Activated CD4-positive, alpha-beta T cell treated with anti-CD3 and anti-CD28 coated beads for 36 hours (primary cell): ENCODE measurements at regions not wholly inside any gene's neighbourhood (a gene's known extent, or its start where the extent isn't known, plus 50 kb on each side); places are given as distances from the start of the nearest gene placed in this dataset.
A peak's percentile ranks its signal among the peaks of the same experiment; 100 is the strongest.
"Not testable (repeated sequence)": the region's sequence is repeated elsewhere in the genome, so short reads cannot be mapped to it uniquely, and the experiment has no call there.

Source experiments
- ATAC-seq: fragments of 200-7000 bp; cut with Tn5 transposase; one replicate; pipeline ENCODE4 v1.10.0; 2021; ENCODE audit warnings: mild to moderate bottlenecking, moderate library complexity
- CTCF ChIA-PET: fragments of 350-600 bp; sonication (Branson Sonifier 250); formaldehyde crosslinking; loops from one replicate; lab custom pipeline; 2021; ENCODE audit warnings: antibody characterized with exemption; lab: Charles Lee
- POLR2A ChIA-PET: fragments of 350-600 bp; sonication (Branson Sonifier 250); formaldehyde crosslinking; loops from one replicate; lab custom pipeline; 2021; ENCODE audit warnings: antibody characterized with exemption, inconsistent platforms; lab: Charles Lee
- DNase-seq: peaks from one replicate; pipeline ENCODE4 v3.0.0-alpha.2; 2020
- H3K27ac Mint-ChIP-seq: one replicate; pipeline ENCODE4 v1.8.0; 2021; ENCODE audit warnings: mixed read lengths
- H3K27me3 Mint-ChIP-seq: one replicate; pipeline ENCODE4 v1.8.0; 2021; ENCODE audit warnings: mixed read lengths
- H3K36me3 Mint-ChIP-seq: one replicate; pipeline ENCODE4 v1.8.0; 2021; ENCODE audit warnings: low read depth, mixed read lengths
- H3K4me1 Mint-ChIP-seq: one replicate; pipeline ENCODE4 v1.8.0; 2021; ENCODE audit warnings: mixed read lengths
- H3K4me3 Mint-ChIP-seq: one replicate; pipeline ENCODE4 v1.8.0; 2021; ENCODE audit warnings: mild to moderate bottlenecking, moderate library complexity, mixed read lengths
- H3K9me3 Mint-ChIP-seq: one replicate; pipeline ENCODE4 v1.8.0; 2021; ENCODE audit warnings: low read depth, mixed read lengths
- intact Hi-C, 2 experiments: fragments of 100-400 bp; cut with DNase I in 1 of 2; cut with micrococcal nuclease in 1 of 2; formaldehyde crosslinking; loops; one replicate each; pipeline versions ENCODE4 v1.14.2 to v1.15.1; 2022 to 2024; cut with DNase I, micrococcal nuclease

GRCh38 chr2:44086629-44087028, 82.0 kb upstream of the PPM1B start:
- H3K36me3 Mint-ChIP-seq: no peaks in the 10 kb centered on the region
- H3K4me1 Mint-ChIP-seq: peaks cover 22% of the 10 kb centered on the region
- H3K27ac Mint-ChIP-seq: no peak overlapping the region
- CTCF ChIA-PET: interaction anchor here (0.6 to 2.4 kb wide), 13 partner anchors 10 to 1139 kb away, joined by 3 to 14 read pairs (median 3); no protein-coding TSS in a partner anchor
- H3K27me3 Mint-ChIP-seq: no peaks in the 10 kb centered on the region
- no peak for DNase-seq
- no peaks in the 10 kb centered on the region for H3K9me3 Mint-ChIP-seq
- H3K4me3 Mint-ChIP-seq: no peak overlapping the region
- intact Hi-C loops: loop anchor here (1.0 to 5.0 kb wide), 11 partner anchors 82 to 869 kb away; partner anchors contain the start of gene PPM1B (in 2 of the 2)
- no peak for ATAC-seq
- POLR2A ChIA-PET: no interaction called here

GRCh38 chr2:44087036-44087713, 81.5 kb upstream of the PPM1B start:
- ChIA-PET CTCF (interaction anchor here (0.6 to 2.4 kb wide), 21 partner anchors 9 to 959 kb away, joined by 3 to 14 read pairs (median 3); no protein-coding TSS in a partner anchor), POLR2A (no interaction called here)
- no peaks in the 10 kb centered on the region for H3K9me3 Mint-ChIP-seq
- no peaks in the 10 kb centered on the region for H3K27me3 Mint-ChIP-seq
- H3K27ac Mint-ChIP-seq: peak overlapping the region; percentile 93
- no peaks in the 10 kb centered on the region for H3K36me3 Mint-ChIP-seq
- H3K4me1 Mint-ChIP-seq: peaks cover 22% of the 10 kb centered on the region
- ATAC-seq (peak; percentile 90), DNase-seq (peak; percentile 91)
- intact Hi-C loops: loop anchor here (1.0 to 5.0 kb wide), 11 partner anchors 81 to 868 kb away; partner anchors contain the start of gene PPM1B (in 2 of the 2)
- H3K4me3 Mint-ChIP-seq: peak overlapping the region; percentile 67

GRCh38 chr2:44087714-44088092, 81.0 kb upstream of the PPM1B start:
- Mint-ChIP-seq H3K9me3 (no peaks in the 10 kb centered on the region), H3K36me3 (no peaks in the 10 kb centered on the region), H3K27me3 (peaks cover 2% of the 10 kb centered on the region), H3K4me3 (peak overlapping the region; percentile 67), H3K27ac (peak overlapping the region; percentile 93), H3K4me1 (peaks cover 22% of the 10 kb centered on the region)
- ChIA-PET CTCF (interaction anchor here (0.6 to 2.4 kb wide), 25 partner anchors 9 to 1113 kb away, joined by 3 to 14 read pairs (median 3); no protein-coding TSS in a partner anchor), POLR2A (no interaction called here)
- intact Hi-C loops: loop anchor here (1.0 to 5.0 kb wide), 11 partner anchors 81 to 868 kb away; partner anchors contain the start of gene PPM1B (in 2 of the 2)
- no peak for DNase-seq
- ATAC-seq: no peak

- ATAC-seq, DNase-seq, H3K4me3 Mint-ChIP-seq, intact Hi-C loops, POLR2A ChIA-PET, H3K27ac Mint-ChIP-seq, H3K27me3 Mint-ChIP-seq, H3K9me3 Mint-ChIP-seq, H3K36me3 Mint-ChIP-seq: not testable (repeated sequence)
- H3K4me1 Mint-ChIP-seq: peaks cover 17% of the 10 kb centered on the region
- CTCF ChIA-PET: interaction anchor here (0.7 kb wide), 1 partner anchor 203 kb away, joined by 3 read pairs; no protein-coding TSS in a partner anchor
Measured at GRCh38 chr2:44092519-44092918, 76.2 kb upstream of the PPM1B start.

GRCh38 chr2:44093970-44094369, 74.7 kb upstream of the PPM1B start:
- Mint-ChIP-seq H3K4me3 (no peak overlapping the region), H3K4me1 (peaks cover 17% of the 10 kb centered on the region), H3K36me3 (no peaks in the 10 kb centered on the region), H3K27ac (no peak overlapping the region), H3K27me3 (peaks cover 5% of the 10 kb centered on the region), H3K9me3 (no peaks in the 10 kb centered on the region)
- ChIA-PET POLR2A (no interaction called here), CTCF (interaction anchor here (0.8 to 1.0 kb wide), 4 partner anchors 11 to 196 kb away, joined by 3 to 4 read pairs (median 3); no protein-coding TSS in a partner anchor)
- ATAC-seq (no peak), DNase-seq (no peak)
- intact Hi-C loops: no loop called here

GRCh38 chr2:44097322-44097907, 71.3 kb upstream of the PPM1B start:
- Mint-ChIP-seq H3K9me3 (no peaks in the 10 kb centered on the region), H3K4me3 (no peak overlapping the region), H3K4me1 (peaks cover 8% of the 10 kb centered on the region), H3K36me3 (no peaks in the 10 kb centered on the region), H3K27me3 (peaks cover 6% of the 10 kb centered on the region), H3K27ac (no peak overlapping the region)
- CTCF ChIA-PET: interaction anchor here (2.0 kb wide), 1 partner anchor 9 kb away, joined by 6 read pairs; no protein-coding TSS in a partner anchor
- POLR2A ChIA-PET: no interaction called here
- no peak for DNase-seq
- intact Hi-C loops: no loop called here
- ATAC-seq: no peak

GRCh38 chr2:44098050-44098449, 70.6 kb upstream of the PPM1B start:
- peak; percentile 55 for ATAC-seq
- H3K4me1 Mint-ChIP-seq: peaks cover 8% of the 10 kb centered on the region
- peaks cover 5% of the 10 kb centered on the region for H3K27me3 Mint-ChIP-seq
- ChIA-PET CTCF (interaction anchor here (0.6 to 2.0 kb wide), 2 partner anchors 10 to 1409 kb away, joined by 6 read pairs; no protein-coding TSS in a partner anchor), POLR2A (no interaction called here)
- H3K27ac Mint-ChIP-seq: no peak overlapping the region
- no peaks in the 10 kb centered on the region for H3K9me3 Mint-ChIP-seq
- no peaks in the 10 kb centered on the region for H3K36me3 Mint-ChIP-seq
- no peak overlapping the region for H3K4me3 Mint-ChIP-seq
- DNase-seq: peak; percentile 19
- intact Hi-C loops: no loop called here

GRCh38 chr2:44098891-44099290, 69.8 kb upstream of the PPM1B start:
- peaks cover 13% of the 10 kb centered on the region for H3K4me1 Mint-ChIP-seq
- DNase-seq (no peak), ATAC-seq (no peak)
- POLR2A ChIA-PET: no interaction called here
- intact Hi-C loops: no loop called here
- CTCF ChIA-PET: interaction anchor here (0.6 to 2.0 kb wide), 2 partner anchors 11 to 1409 kb away, joined by 6 read pairs; no protein-coding TSS in a partner anchor
- no peak overlapping the region for H3K4me3 Mint-ChIP-seq
- peaks cover 5% of the 10 kb centered on the region for H3K27me3 Mint-ChIP-seq
- H3K27ac Mint-ChIP-seq: no peak overlapping the region
- H3K36me3 Mint-ChIP-seq: no peaks in the 10 kb centered on the region
- H3K9me3 Mint-ChIP-seq: no peaks in the 10 kb centered on the region

GRCh38 chr2:44100351-44100750, 68.3 kb upstream of the PPM1B start:
- no peak overlapping the region for H3K27ac Mint-ChIP-seq
- no peak for ATAC-seq
- no peaks in the 10 kb centered on the region for H3K9me3 Mint-ChIP-seq
- no peak overlapping the region for H3K4me3 Mint-ChIP-seq
- intact Hi-C loops: no loop called here
- H3K36me3 Mint-ChIP-seq: no peaks in the 10 kb centered on the region
- ChIA-PET CTCF (interaction anchor here (0.8 to 1.1 kb wide), 4 partner anchors 12 to 222 kb away, joined by 3 to 4 read pairs (median 3); no protein-coding TSS in a partner anchor), POLR2A (no interaction called here)
- H3K27me3 Mint-ChIP-seq: peaks cover 5% of the 10 kb centered on the region
- peaks cover 17% of the 10 kb centered on the region for H3K4me1 Mint-ChIP-seq
- DNase-seq: no peak

- no peak for ATAC-seq
- Mint-ChIP-seq H3K36me3 (no peaks in the 10 kb centered on the region), H3K4me3 (no peak overlapping the region), H3K9me3 (no peaks in the 10 kb centered on the region), H3K4me1 (peaks cover 17% of the 10 kb centered on the region), H3K27ac (no peak overlapping the region), H3K27me3 (peaks cover 5% of the 10 kb centered on the region)
- DNase-seq: no peak
- CTCF ChIA-PET: interaction anchor here (0.8 to 1.1 kb wide), 4 partner anchors 13 to 223 kb away, joined by 3 to 4 read pairs (median 3); no protein-coding TSS in a partner anchor
- intact Hi-C loops: no loop called here
- POLR2A ChIA-PET: no interaction called here
Measured at GRCh38 chr2:44101246-44101645, 67.4 kb upstream of the PPM1B start.

GRCh38 chr2:44102790-44103562, 65.7 kb upstream of the PPM1B start:
- peak; percentile 63 for ATAC-seq
- H3K4me1 Mint-ChIP-seq: peaks cover 25% of the 10 kb centered on the region
- DNase-seq: no peak
- no peak overlapping the region for H3K27ac Mint-ChIP-seq
- no peaks in the 10 kb centered on the region for H3K36me3 Mint-ChIP-seq
- intact Hi-C loops: no loop called here
- no peaks in the 10 kb centered on the region for H3K9me3 Mint-ChIP-seq
- POLR2A ChIA-PET: interaction anchor here (0.6 kb wide), 1 partner anchor 16 kb away, joined by 3 read pairs; no protein-coding TSS in a partner anchor
- no peak overlapping the region for H3K4me3 Mint-ChIP-seq
- CTCF ChIA-PET: no interaction called here
- H3K27me3 Mint-ChIP-seq: peaks cover 2% of the 10 kb centered on the region
